ENCODE measurements at regions not wholly inside any gene's neighbourhood (a gene's known extent, or its start where the extent isn't known, plus 50 kb on each side); places are given as distances from the start of the nearest gene placed in this dataset.
"Not testable (repeated sequence)": the region's sequence is repeated elsewhere in the genome, so short reads cannot be mapped to it uniquely, and the experiment has no call there.

GRCh38 chr17:49898366-49899190 lies 50.7 kb upstream of the TAC4 start:
- ATAC-seq, result no peak
- no peak overlapping the region for H3K4me3 Mint-ChIP-seq
- no peak overlapping the region for H3K27ac Mint-ChIP-seq
- no peak for DNase-seq
- H3K27me3 Mint-ChIP-seq, result peaks cover 86% of the 10 kb centered on the region
- no peaks in the 10 kb centered on the region for H3K9me3 ChIP-seq (ENCODE audit: control insufficient read depth, low read length, poor library complexity, severe bottlenecking)
- peaks cover 5% of the 10 kb centered on the region for H3K36me3 Mint-ChIP-seq (ENCODE audit: low read depth)
- H3K4me1 Mint-ChIP-seq, result no peaks in the 10 kb centered on the region

- H3K27me3 Mint-ChIP-seq, result peaks cover 86% of the 10 kb centered on the region
- no peak overlapping the region for H3K4me3 Mint-ChIP-seq
- no peaks in the 10 kb centered on the region for H3K4me1 Mint-ChIP-seq
- DNase-seq (no peak), ATAC-seq (no peak)
- no peak overlapping the region for H3K27ac Mint-ChIP-seq
- no peaks in the 10 kb centered on the region for H3K9me3 ChIP-seq (ENCODE audit: control insufficient read depth, low read length, poor library complexity, severe bottlenecking)
- H3K36me3 Mint-ChIP-seq (ENCODE audit: low read depth), result peaks cover 5% of the 10 kb centered on the region
These were observed 51.3 kb upstream of the TAC4 start for GRCh38 chr17:49899191-49899485.

GRCh38 chr17:49899588-49899987 lies 51.7 kb upstream of the TAC4 start:
- no peak for DNase-seq
- Mint-ChIP-seq H3K27me3 (peaks cover 86% of the 10 kb centered on the region), H3K4me3 (no peak overlapping the region)

GRCh38 chr17:49900801-49901200 lies 52.9 kb upstream of the TAC4 start:
- peaks cover 86% of the 10 kb centered on the region for H3K27me3 Mint-ChIP-seq
- not testable (repeated sequence) for H3K36me3 Mint-ChIP-seq (ENCODE audit: low read depth); H3K4me1 Mint-ChIP-seq; ATAC-seq; H3K9me3 ChIP-seq (ENCODE audit: control insufficient read depth, low read length, poor library complexity, severe bottlenecking); H3K4me3 Mint-ChIP-seq; H3K27ac Mint-ChIP-seq; DNase-seq

More at GRCh38 chr17:49899588-49899987, 51.7 kb upstream of the TAC4 start:
- peaks cover 5% of the 10 kb centered on the region for H3K36me3 Mint-ChIP-seq (ENCODE audit: low read depth)
- no peaks in the 10 kb centered on the region for H3K4me1 Mint-ChIP-seq
- no peaks in the 10 kb centered on the region for H3K9me3 ChIP-seq (ENCODE audit: control insufficient read depth, low read length, poor library complexity, severe bottlenecking)
- no peak for ATAC-seq
- no peak overlapping the region for H3K27ac Mint-ChIP-seq

- no peak overlapping the region for H3K4me3 Mint-ChIP-seq
- H3K9me3 ChIP-seq (ENCODE audit: control insufficient read depth, low read length, poor library complexity, severe bottlenecking), result no peaks in the 10 kb centered on the region
- peaks cover 5% of the 10 kb centered on the region for H3K36me3 Mint-ChIP-seq (ENCODE audit: low read depth)
- peaks cover 87% of the 10 kb centered on the region for H3K27me3 Mint-ChIP-seq
- ATAC-seq (no peak), DNase-seq (no peak)
- no peak overlapping the region for H3K27ac Mint-ChIP-seq
- no peaks in the 10 kb centered on the region for H3K4me1 Mint-ChIP-seq
These were observed 53.8 kb upstream of the TAC4 start for GRCh38 chr17:49901460-49902331.

- Mint-ChIP-seq H3K27me3 (peaks cover 86% of the 10 kb centered on the region), H3K4me1 (no peaks in the 10 kb centered on the region), H3K27ac (no peak overlapping the region), H3K4me3 (no peak overlapping the region), H3K36me3 (ENCODE audit: low read depth) (peaks cover 2% of the 10 kb centered on the region)
- no peak for DNase-seq
- ATAC-seq, result no peak
- H3K9me3 ChIP-seq (ENCODE audit: control insufficient read depth, low read length, poor library complexity, severe bottlenecking), result no peaks in the 10 kb centered on the region
These were observed 55.7 kb upstream of the TAC4 start for GRCh38 chr17:49903523-49903922.

- Mint-ChIP-seq H3K4me1 (peaks cover 5% of the 10 kb centered on the region), H3K36me3 (ENCODE audit: low read depth) (peaks cover 5% of the 10 kb centered on the region), H3K4me3 (no peak overlapping the region), H3K27me3 (peaks cover 86% of the 10 kb centered on the region), H3K27ac (no peak overlapping the region)
- ATAC-seq (no peak), DNase-seq (no peak)
- no peaks in the 10 kb centered on the region for H3K9me3 ChIP-seq (ENCODE audit: control insufficient read depth, low read length, poor library complexity, severe bottlenecking)
These were observed 57.0 kb upstream of the TAC4 start for GRCh38 chr17:49904893-49905292.

- Mint-ChIP-seq H3K27ac (no peak overlapping the region), H3K4me1 (peaks cover 9% of the 10 kb centered on the region), H3K4me3 (no peak overlapping the region), H3K27me3 (peaks cover 83% of the 10 kb centered on the region), H3K36me3 (ENCODE audit: low read depth) (peaks cover 7% of the 10 kb centered on the region)
- DNase-seq (no peak), ATAC-seq (no peak)
- no peaks in the 10 kb centered on the region for H3K9me3 ChIP-seq (ENCODE audit: control insufficient read depth, low read length, poor library complexity, severe bottlenecking)
These were observed 58.8 kb upstream of the TAC4 start for GRCh38 chr17:49906531-49907136.

GRCh38 chr17:49907279-49907678 lies 59.4 kb upstream of the TAC4 start:
- Mint-ChIP-seq H3K4me1 (peaks cover 9% of the 10 kb centered on the region), H3K4me3 (no peak overlapping the region), H3K27ac (no peak overlapping the region), H3K27me3 (peaks cover 88% of the 10 kb centered on the region), H3K36me3 (ENCODE audit: low read depth) (peaks cover 7% of the 10 kb centered on the region)
- no peak for ATAC-seq
- no peaks in the 10 kb centered on the region for H3K9me3 ChIP-seq (ENCODE audit: control insufficient read depth, low read length, poor library complexity, severe bottlenecking)
- no peak for DNase-seq

GRCh38 chr17:49908782-49909714 lies 59.9 kb upstream of the DLX4 start:
- DNase-seq, result no peak
- peak overlapping the region; percentile 28 for H3K4me3 Mint-ChIP-seq

GRCh38 chr17:49910094-49910857 lies 58.7 kb upstream of the DLX4 start:
- Mint-ChIP-seq H3K27ac (no peak overlapping the region), H3K4me1 (peaks cover 9% of the 10 kb centered on the region), H3K4me3 (peak overlapping the region; percentile 76), H3K36me3 (ENCODE audit: low read depth) (peaks cover 4% of the 10 kb centered on the region), H3K27me3 (peaks cover 88% of the 10 kb centered on the region)
- ATAC-seq (no peak), DNase-seq (no peak)
- no peaks in the 10 kb centered on the region for H3K9me3 ChIP-seq (ENCODE audit: control insufficient read depth, low read length, poor library complexity, severe bottlenecking)

More at GRCh38 chr17:49908782-49909714, 59.9 kb upstream of the DLX4 start:
- peaks cover 4% of the 10 kb centered on the region for H3K36me3 Mint-ChIP-seq (ENCODE audit: low read depth)
- ATAC-seq, result no peak
- no peak overlapping the region for H3K27ac Mint-ChIP-seq
- H3K27me3 Mint-ChIP-seq, result peaks cover 91% of the 10 kb centered on the region
- H3K4me1 Mint-ChIP-seq, result peaks cover 9% of the 10 kb centered on the region
- no peaks in the 10 kb centered on the region for H3K9me3 ChIP-seq (ENCODE audit: control insufficient read depth, low read length, poor library complexity, severe bottlenecking)

GRCh38 chr17:49910858-49911204 lies 58.2 kb upstream of the DLX4 start:
- peaks cover 88% of the 10 kb centered on the region for H3K27me3 Mint-ChIP-seq
- no peak overlapping the region for H3K27ac Mint-ChIP-seq
- DNase-seq (no peak), ATAC-seq (no peak)
- no peaks in the 10 kb centered on the region for H3K9me3 ChIP-seq (ENCODE audit: control insufficient read depth, low read length, poor library complexity, severe bottlenecking)
- peaks cover 9% of the 10 kb centered on the region for H3K4me1 Mint-ChIP-seq
- peaks cover 4% of the 10 kb centered on the region for H3K36me3 Mint-ChIP-seq (ENCODE audit: low read depth)
- H3K4me3 Mint-ChIP-seq, result peak overlapping the region; percentile 39

Data from T-helper 17 cell (primary cell).